Right lobe of liver (tissue), 1 donor: ENCODE measurements at regions not wholly inside any gene's neighbourhood (a gene's known extent, or its start where the extent isn't known, plus 50 kb on each side); places are given as distances from the start of the nearest gene placed in this dataset.

Source experiments
- small RNA-seq, 2 experiments: library from RNA; depleted of rRNA; stranded (forward); fragments of <200 nt; gene quantifications; one replicate each; pipeline ENCODE3, GENCODE V24; 2016

Small RNA genes in the stretch of these regions (small RNA-seq; reads per million reads assigned to genes)
- 0 reads per million in 2 experiments for gene RF00428
- gene RNA5SP374 = 0 to 0.13 reads per million in 2 experiments
